ENCODE measurements at regions not wholly inside any gene's neighbourhood (a gene's known extent, or its start where the extent isn't known, plus 50 kb on each side); places are given as distances from the start of the nearest gene placed in this dataset.

GRCh38 chr5:35454011-35454525, 163.6 kb upstream of the SPEF2 start:
- TF ChIP-seq POLR2A (IDR thresholded peaks at IDR 0.05; ENCODE audit: low read depth, low read length) (no peak), POLR2AphosphoS5 (IDR thresholded peaks at IDR 0.05; ENCODE audit: low read depth, low read length) (no peak), TAF1 (IDR thresholded peaks at IDR 0.05; ENCODE audit: borderline replicate concordance, low read depth, low read length) (no peak)
- FAIRE-seq (no peak), DNase-seq (ENCODE audit: insufficient read length) (no peak)

- TF ChIP-seq POLR2A (IDR thresholded peaks at IDR 0.05; ENCODE audit: low read depth, low read length) (no peak), TAF1 (IDR thresholded peaks at IDR 0.05; ENCODE audit: borderline replicate concordance, low read depth, low read length) (no peak), POLR2AphosphoS5 (IDR thresholded peaks at IDR 0.05; ENCODE audit: low read depth, low read length) (no peak)
- no peak for DNase-seq (ENCODE audit: insufficient read length)
- FAIRE-seq = no peak
These were observed 173.7 kb upstream of the SPEF2 start for GRCh38 chr5:35443803-35444595.

GRCh38 chr5:35442885-35443639, 174.6 kb upstream of the SPEF2 start:
- TF ChIP-seq POLR2AphosphoS5 (IDR thresholded peaks at IDR 0.05; ENCODE audit: low read depth, low read length) = no peak
- no peak for TF ChIP-seq POLR2A (IDR thresholded peaks at IDR 0.05; ENCODE audit: low read depth, low read length)
- no peak for TF ChIP-seq TAF1 (IDR thresholded peaks at IDR 0.05; ENCODE audit: borderline replicate concordance, low read depth, low read length)
- FAIRE-seq (no peak), DNase-seq (ENCODE audit: insufficient read length) (no peak)

- DNase-seq (ENCODE audit: insufficient read length) = no peak
- TF ChIP-seq POLR2AphosphoS5 (IDR thresholded peaks at IDR 0.05; ENCODE audit: low read depth, low read length) (no peak), POLR2A (IDR thresholded peaks at IDR 0.05; ENCODE audit: low read depth, low read length) (no peak), TAF1 (IDR thresholded peaks at IDR 0.05; ENCODE audit: borderline replicate concordance, low read depth, low read length) (no peak)
- no peak for FAIRE-seq
These were observed 177.3 kb upstream of the SPEF2 start for GRCh38 chr5:35440409-35440808.

- DNase-seq (ENCODE audit: insufficient read length) (no peak), FAIRE-seq (no peak)
- no peak for TF ChIP-seq POLR2AphosphoS5 (IDR thresholded peaks at IDR 0.05; ENCODE audit: low read depth, low read length)
- no peak for TF ChIP-seq TAF1 (IDR thresholded peaks at IDR 0.05; ENCODE audit: borderline replicate concordance, low read depth, low read length)
- no peak for TF ChIP-seq POLR2A (IDR thresholded peaks at IDR 0.05; ENCODE audit: low read depth, low read length)
These were observed 178.9 kb upstream of the SPEF2 start for GRCh38 chr5:35438786-35439185.

GRCh38 chr5:35438288-35438687, 179.4 kb upstream of the SPEF2 start:
- FAIRE-seq (no peak), DNase-seq (ENCODE audit: insufficient read length) (no peak)
- TF ChIP-seq POLR2A (IDR thresholded peaks at IDR 0.05; ENCODE audit: low read depth, low read length) (no peak), POLR2AphosphoS5 (IDR thresholded peaks at IDR 0.05; ENCODE audit: low read depth, low read length) (no peak), TAF1 (IDR thresholded peaks at IDR 0.05; ENCODE audit: borderline replicate concordance, low read depth, low read length) (no peak)

- DNase-seq (ENCODE audit: insufficient read length) (no peak), FAIRE-seq (peak; percentile 71)
- TF ChIP-seq TAF1 (IDR thresholded peaks at IDR 0.05; ENCODE audit: borderline replicate concordance, low read depth, low read length) = no peak
- no peak for TF ChIP-seq POLR2AphosphoS5 (IDR thresholded peaks at IDR 0.05; ENCODE audit: low read depth, low read length)
- TF ChIP-seq POLR2A (IDR thresholded peaks at IDR 0.05; ENCODE audit: low read depth, low read length) = no peak
These were observed 181.1 kb upstream of the SPEF2 start for GRCh38 chr5:35436400-35437057.

- FAIRE-seq = no peak
- no peak for DNase-seq (ENCODE audit: insufficient read length)
- TF ChIP-seq POLR2AphosphoS5 (IDR thresholded peaks at IDR 0.05; ENCODE audit: low read depth, low read length) (no peak), POLR2A (IDR thresholded peaks at IDR 0.05; ENCODE audit: low read depth, low read length) (no peak), TAF1 (IDR thresholded peaks at IDR 0.05; ENCODE audit: borderline replicate concordance, low read depth, low read length) (no peak)
These were observed 187.1 kb upstream of the SPEF2 start for GRCh38 chr5:35430381-35431162.

GRCh38 chr5:35420200-35420599, 189.9 kb upstream of the PRLR start:
- no peak for DNase-seq (ENCODE audit: insufficient read length)
- FAIRE-seq = no peak
- TF ChIP-seq TAF1 (IDR thresholded peaks at IDR 0.05; ENCODE audit: borderline replicate concordance, low read depth, low read length) (no peak), POLR2AphosphoS5 (IDR thresholded peaks at IDR 0.05; ENCODE audit: low read depth, low read length) (no peak), POLR2A (IDR thresholded peaks at IDR 0.05; ENCODE audit: low read depth, low read length) (no peak)

- TF ChIP-seq POLR2A (IDR thresholded peaks at IDR 0.05; ENCODE audit: low read depth, low read length) (no peak), POLR2AphosphoS5 (IDR thresholded peaks at IDR 0.05; ENCODE audit: low read depth, low read length) (no peak), TAF1 (IDR thresholded peaks at IDR 0.05; ENCODE audit: borderline replicate concordance, low read depth, low read length) (no peak)
- FAIRE-seq = no peak
These were observed 186.8 kb upstream of the PRLR start for GRCh38 chr5:35417040-35417439.

More at GRCh38 chr5:35417040-35417439, 186.8 kb upstream of the PRLR start:
- no peak for DNase-seq (ENCODE audit: insufficient read length)
